Activated T-helper 9 cell treated with anti-CD3 and anti-CD28 coated beads, Interleukin-2, amount 50 U/mL, for 16 hours (primary cell): ENCODE measurements at regions not wholly inside any gene's neighbourhood (a gene's known extent, or its start where the extent isn't known, plus 50 kb on each side); places are given as distances from the start of the nearest gene placed in this dataset.

ENCODE experiments used
- DNase-seq: peaks from one replicate; pipeline ENCODE4 v3.0.0-alpha.2; 2020; ENCODE audit warnings: low read depth

DNA sequence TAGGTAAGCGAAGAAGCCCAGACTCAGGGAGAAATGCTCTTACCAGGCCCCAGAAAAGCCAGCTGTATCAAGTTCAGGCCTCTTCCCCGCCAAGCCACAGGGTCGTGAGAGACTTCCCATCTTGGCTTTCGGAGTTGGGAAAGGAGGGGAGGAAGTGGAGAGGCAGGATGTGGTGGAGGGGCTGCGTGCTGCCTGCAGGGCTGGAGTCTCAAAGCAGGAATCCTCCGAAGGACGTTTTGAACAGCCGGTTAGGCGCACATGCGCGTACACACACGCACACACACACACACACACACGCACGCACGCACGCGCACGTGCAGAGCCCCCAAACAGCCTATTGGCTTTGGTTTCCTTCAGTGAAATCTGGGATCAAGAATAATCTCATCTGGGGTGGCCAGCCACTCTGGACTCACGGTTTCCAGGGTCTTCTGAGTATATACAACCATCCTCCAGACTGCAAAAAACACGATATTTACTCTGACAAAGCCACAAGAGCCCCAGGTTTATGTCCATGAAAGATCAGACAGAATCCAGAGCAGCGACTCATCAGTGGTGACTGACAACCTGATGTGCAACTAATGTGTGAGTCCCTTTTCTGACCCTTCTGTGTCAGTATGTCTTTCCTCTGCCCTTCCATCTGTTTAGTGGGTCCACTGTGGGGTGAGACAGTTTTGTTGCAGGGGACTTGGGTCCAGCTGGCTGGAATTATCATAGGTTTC is 115.0 kb upstream of the ZNF438 start:
- DNase-seq: no peak

GRCh38 chr10:31147210-31147608 is 115.5 kb upstream of the ZNF438 start:
- no peak for DNase-seq

GRCh38 chr10:31148951-31149350 is 117.3 kb upstream of the ZNF438 start:
- no peak for DNase-seq

GRCh38 chr10:31149835-31150512 is 118.3 kb upstream of the ZNF438 start:
- DNase-seq: no peak

- no peak for DNase-seq
These were observed 119.6 kb upstream of the ZNF438 start for GRCh38 chr10:31151301-31151700.

- no peak for DNase-seq
These were observed 120.9 kb upstream of the ZNF438 start for GRCh38 chr10:31152421-31153135.

DNA sequence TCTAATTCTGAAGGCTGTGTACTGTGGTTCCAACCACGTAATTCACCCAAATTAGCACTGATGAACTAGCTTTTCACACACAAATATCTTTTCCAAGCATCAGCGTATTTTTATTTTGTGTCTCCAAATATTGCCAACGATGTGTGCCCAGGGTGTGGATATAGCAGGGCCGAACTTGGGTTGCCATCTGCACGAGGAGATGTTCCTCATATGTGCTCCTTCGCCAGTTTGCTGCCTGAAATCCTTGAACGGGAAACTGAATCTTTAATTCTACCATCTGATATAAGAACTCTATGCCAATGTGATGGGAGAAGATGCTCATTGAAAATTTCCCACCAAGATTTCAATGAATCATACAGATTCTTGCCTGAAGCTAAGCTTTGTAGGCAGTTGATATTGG is 121.5 kb upstream of the ZNF438 start:
- DNase-seq: no peak

- no peak for DNase-seq
These were observed 122.0 kb upstream of the ZNF438 start for GRCh38 chr10:31153692-31154091.

DNA sequence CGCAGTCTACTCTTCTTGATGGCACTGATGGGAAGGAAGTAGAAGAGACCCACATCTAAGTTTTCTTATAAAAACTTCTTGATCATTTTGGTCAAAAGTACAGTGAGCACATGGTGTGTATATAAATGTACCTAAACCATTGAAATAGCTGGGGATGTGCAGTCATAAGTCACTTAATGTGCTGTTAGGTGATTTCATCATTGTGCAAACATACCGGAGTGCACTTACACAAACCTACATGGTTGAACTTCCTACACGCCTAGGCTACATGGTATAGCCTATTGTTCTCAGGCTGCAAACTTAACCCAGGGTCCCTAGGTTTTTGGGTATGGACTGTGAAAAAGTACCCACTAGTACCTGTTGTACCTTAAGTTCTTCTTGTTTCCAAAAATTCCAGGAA is 123.3 kb upstream of the ZNF438 start:
- no peak for DNase-seq

DNA sequence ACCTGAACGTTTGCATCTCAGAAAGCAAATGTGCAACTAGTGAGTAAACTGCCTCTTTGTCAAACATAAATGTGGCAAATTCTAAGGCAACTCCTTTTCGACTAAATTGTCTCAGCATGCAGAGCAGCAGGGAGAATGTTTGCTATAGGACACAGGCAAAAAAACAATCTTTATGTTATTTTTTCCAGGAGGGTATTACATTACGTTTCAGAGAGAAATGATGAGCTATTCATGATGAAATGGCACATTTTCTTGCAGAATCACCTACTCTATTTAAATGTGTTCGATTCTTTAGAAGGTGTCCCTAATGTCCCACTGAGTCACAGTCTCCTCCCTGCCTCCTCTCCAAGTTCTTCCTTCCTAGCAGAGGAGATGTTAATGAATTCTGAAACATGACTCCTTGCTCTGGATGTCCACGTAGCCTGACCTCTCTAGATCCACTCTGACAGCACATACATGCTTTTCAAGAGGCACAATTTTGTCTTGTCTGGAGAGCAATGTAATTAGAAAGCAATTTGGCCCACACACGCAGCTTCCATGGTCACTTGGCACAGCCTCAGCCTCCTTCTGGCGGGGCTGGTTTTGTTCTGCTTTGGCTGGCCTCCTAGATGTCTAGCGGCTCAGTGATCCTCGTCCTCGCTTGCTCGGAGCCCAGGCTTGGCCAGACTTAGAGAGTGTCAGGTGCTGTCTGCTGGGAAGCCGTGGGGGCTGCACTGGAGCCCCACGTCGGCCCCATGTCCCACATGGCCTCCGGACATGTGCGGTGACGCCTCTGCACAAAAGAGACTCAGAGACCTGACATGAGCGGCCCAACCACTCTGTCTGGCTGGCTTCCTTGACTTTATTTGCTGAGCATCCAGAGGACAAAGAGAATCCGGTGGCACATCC is 125.7 kb upstream of the ZNF438 start:
- no peak for DNase-seq

DNA sequence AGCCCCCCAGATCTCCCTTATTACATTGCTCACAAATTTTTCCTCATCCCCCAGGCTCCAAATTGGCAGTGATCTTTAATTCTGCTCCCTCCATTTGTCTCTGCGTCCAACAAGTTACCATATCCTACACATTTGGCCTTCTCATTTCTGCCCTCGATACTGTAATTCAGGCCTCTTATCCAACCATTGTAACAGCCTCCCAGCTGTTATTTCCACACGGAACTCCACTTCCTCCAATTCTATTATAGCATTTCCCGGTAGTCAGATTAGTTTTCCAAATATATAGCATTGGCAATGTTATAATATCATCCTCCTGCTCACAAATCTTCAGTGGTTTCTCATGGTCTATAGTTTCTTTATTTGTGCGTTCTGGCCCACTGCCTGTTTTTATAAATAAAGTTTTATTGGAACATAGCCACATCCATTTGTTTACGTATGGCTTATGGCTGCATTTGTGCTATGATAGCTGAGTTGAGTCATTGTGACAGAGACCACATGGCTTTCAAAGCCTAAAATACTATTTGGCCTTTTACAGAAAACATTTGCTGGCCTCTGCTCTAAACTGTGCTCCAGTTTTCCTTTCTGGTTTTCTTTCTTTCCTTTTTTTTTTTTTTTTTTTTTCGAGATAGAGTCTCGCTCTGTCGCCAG is 126.5 kb upstream of the ZNF438 start:
- no peak for DNase-seq

DNA sequence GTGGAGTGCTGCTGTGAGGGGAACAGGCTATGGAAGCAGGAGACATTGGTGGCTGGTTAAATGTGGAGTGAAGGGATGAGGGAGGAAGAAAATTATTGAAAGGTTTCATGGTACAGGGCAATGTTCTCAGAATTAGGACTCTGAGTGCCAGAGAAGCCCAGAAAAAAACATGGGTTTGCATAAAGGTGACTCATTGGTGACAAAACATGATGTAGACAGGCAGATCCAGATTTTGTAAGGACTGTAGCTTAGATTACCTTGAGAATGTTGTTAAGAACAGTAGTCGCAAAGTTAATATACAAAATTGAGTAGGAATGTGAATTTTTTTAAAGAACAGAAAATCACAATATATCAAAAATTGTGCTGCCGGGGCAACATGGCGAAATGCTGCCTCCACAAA is 134.9 kb upstream of the ZNF438 start:
- DNase-seq: no peak

GRCh38 chr10:31170636-31171035 is 139.0 kb upstream of the ZNF438 start:
- no peak for DNase-seq

DNA sequence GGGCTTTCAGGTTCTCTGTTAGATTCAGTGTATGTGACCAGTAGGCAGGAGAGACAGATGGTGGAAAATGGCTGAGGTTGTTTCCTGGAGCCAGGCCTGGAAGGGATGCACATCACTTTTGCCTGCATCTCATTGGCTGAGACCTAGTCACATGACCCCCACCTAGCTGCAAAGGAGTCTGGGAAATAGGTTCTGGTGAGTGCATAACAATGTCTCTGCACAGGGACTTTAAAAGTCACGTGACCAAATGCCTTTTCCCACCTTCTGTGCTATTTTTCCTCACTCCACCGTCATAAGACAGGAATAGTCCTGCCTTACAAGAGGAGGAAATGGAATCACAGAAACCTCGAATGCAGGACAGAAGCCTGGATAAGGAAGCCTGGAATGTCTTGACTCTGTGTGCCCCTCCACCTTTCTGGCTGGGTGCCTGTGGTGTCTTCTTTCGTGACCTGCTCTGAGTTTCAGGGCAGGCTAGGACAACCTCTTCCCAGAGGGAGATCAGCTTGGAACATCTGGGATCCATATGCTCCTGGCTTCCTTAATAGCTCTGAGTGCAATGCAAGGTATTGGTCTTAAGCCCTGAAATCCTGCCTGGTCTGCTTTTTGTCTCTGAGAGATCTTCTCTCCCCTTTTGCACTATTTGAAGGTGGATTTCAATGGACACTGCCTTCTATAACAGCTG is 139.9 kb upstream of the ZNF438 start:
- no peak for DNase-seq

DNA sequence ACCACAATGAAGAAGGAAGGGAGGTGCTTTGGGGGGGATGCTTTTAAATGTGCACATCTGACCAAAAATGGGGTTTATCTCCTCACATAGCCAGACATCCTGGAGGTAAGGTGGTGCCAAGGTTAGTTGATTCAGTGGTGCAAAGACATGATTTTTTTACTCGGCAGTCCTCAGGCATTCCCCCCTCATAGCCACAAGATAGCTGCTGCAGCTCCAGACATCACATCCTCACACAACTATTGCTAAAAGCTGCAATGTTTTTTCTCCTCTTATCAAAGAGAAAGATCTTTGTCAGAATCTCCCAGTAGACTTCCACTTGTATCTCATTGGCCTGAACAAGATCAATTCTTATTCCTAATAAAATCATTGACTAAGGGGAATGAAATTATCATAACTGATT is 141.3 kb upstream of the ZNF438 start:
- DNase-seq: no peak

GRCh38 chr10:31173752-31174151 is 142.1 kb upstream of the ZNF438 start:
- no peak for DNase-seq

GRCh38 chr10:31179091-31179680 is 139.8 kb upstream of the ZEB1 start:
- DNase-seq: no peak

- DNase-seq: no peak
These were observed 132.6 kb upstream of the ZEB1 start for GRCh38 chr10:31186225-31187000.

DNA sequence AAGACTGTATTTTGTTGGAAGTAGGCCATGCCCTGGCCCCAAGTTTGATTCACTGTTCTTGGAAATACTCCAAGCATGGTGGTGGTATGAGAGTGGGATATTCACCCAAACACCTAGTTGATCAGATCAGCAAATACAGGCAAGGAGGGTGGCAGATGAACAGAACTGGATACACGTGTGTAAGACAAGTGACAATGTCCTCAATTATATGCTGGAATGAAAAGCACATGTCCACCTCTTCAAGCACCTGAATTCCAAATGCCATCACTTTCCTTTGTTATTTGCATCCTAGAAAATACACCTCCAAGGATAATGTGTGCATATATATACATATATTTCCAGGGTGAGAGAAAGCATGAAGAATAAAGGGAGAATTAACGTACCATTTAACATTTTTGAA is 131.8 kb upstream of the ZEB1 start:
- no peak for DNase-seq
